ENCODE measurements at regions not wholly inside any gene's neighbourhood (a gene's known extent, or its start where the extent isn't known, plus 50 kb on each side); places are given as distances from the start of the nearest gene placed in this dataset.
"Not testable (repeated sequence)": the region's sequence is repeated elsewhere in the genome, so short reads cannot be mapped to it uniquely, and the experiment has no call there.

- H3K9me3 ChIP-seq (ENCODE audit: low read depth): no peaks in the 10 kb centered on the region
- DNase-seq (ENCODE audit: low read depth in 1 of 2, low spot score in 1 of 2): no peak
- no peak for TF ChIP-seq CTCF (IDR thresholded peaks at IDR 0.05; ENCODE audit: low read depth, low read length)
- H3K4me3 ChIP-seq: no peak overlapping the region
- no peaks in the 10 kb centered on the region for H3K36me3 ChIP-seq
- H3K27ac ChIP-seq: no peak overlapping the region
- H3K4me1 ChIP-seq (ENCODE audit: low read depth): no peaks in the 10 kb centered on the region
- no peaks in the 10 kb centered on the region for H3K27me3 ChIP-seq
These were observed 133.2 kb downstream of the NPIPB5 start for GRCh38 chr16:22643886-22644285.

- Histone ChIP-seq H3K36me3 (no peaks in the 10 kb centered on the region), H3K9me3 (ENCODE audit: low read depth) (no peaks in the 10 kb centered on the region), H3K27ac (no peak overlapping the region), H3K4me1 (ENCODE audit: low read depth) (no peaks in the 10 kb centered on the region), H3K27me3 (no peaks in the 10 kb centered on the region), H3K4me3 (no peak overlapping the region)
- no peak for TF ChIP-seq CTCF (IDR thresholded peaks at IDR 0.05; ENCODE audit: low read depth, low read length)
- no peak for DNase-seq (ENCODE audit: low read depth in 1 of 2, low spot score in 1 of 2)
These were observed 135.2 kb downstream of the NPIPB5 start for GRCh38 chr16:22645868-22646267.

GRCh38 chr16:22646948-22647556, 136.4 kb downstream of the NPIPB5 start:
- Histone ChIP-seq H3K36me3 (no peaks in the 10 kb centered on the region), H3K9me3 (ENCODE audit: low read depth) (no peaks in the 10 kb centered on the region)
- DNase-seq (ENCODE audit: low read depth in 1 of 2, low spot score in 1 of 2): no peak

GRCh38 chr16:22648141-22648540, 137.4 kb downstream of the NPIPB5 start:
- H3K36me3 ChIP-seq: no peaks in the 10 kb centered on the region
- no peaks in the 10 kb centered on the region for H3K9me3 ChIP-seq (ENCODE audit: low read depth)
- H3K27ac ChIP-seq: no peak overlapping the region
- no peaks in the 10 kb centered on the region for H3K4me1 ChIP-seq (ENCODE audit: low read depth)
- no peak for TF ChIP-seq CTCF (IDR thresholded peaks at IDR 0.05; ENCODE audit: low read depth, low read length)
- no peaks in the 10 kb centered on the region for H3K27me3 ChIP-seq
- DNase-seq (ENCODE audit: low read depth in 1 of 2, low spot score in 1 of 2): no peak
- no peak overlapping the region for H3K4me3 ChIP-seq

More at GRCh38 chr16:22646948-22647556, 136.4 kb downstream of the NPIPB5 start:
- H3K4me1 ChIP-seq (ENCODE audit: low read depth): no peaks in the 10 kb centered on the region
- no peak for TF ChIP-seq CTCF (IDR thresholded peaks at IDR 0.05; ENCODE audit: low read depth, low read length)
- H3K4me3 ChIP-seq: no peak overlapping the region
- H3K27ac ChIP-seq: no peak overlapping the region
- H3K27me3 ChIP-seq: no peaks in the 10 kb centered on the region

- H3K4me3 ChIP-seq: no peak overlapping the region
- H3K9me3 ChIP-seq (ENCODE audit: low read depth): no peaks in the 10 kb centered on the region
- no peaks in the 10 kb centered on the region for H3K36me3 ChIP-seq
- H3K4me1 ChIP-seq (ENCODE audit: low read depth): no peaks in the 10 kb centered on the region
- no peak for DNase-seq (ENCODE audit: low read depth in 1 of 2, low spot score in 1 of 2)
- TF ChIP-seq CTCF (IDR thresholded peaks at IDR 0.05; ENCODE audit: low read depth, low read length): no peak
- no peaks in the 10 kb centered on the region for H3K27me3 ChIP-seq
- H3K27ac ChIP-seq: no peak overlapping the region
These were observed 138.2 kb downstream of the NPIPB5 start for GRCh38 chr16:22648941-22649340.

- H3K27me3 ChIP-seq; H3K4me3 ChIP-seq; DNase-seq (ENCODE audit: low read depth in 1 of 2, low spot score in 1 of 2); H3K9me3 ChIP-seq (ENCODE audit: low read depth); H3K4me1 ChIP-seq (ENCODE audit: low read depth); H3K27ac ChIP-seq; H3K36me3 ChIP-seq: not testable (repeated sequence)
These were observed 140.6 kb downstream of the NPIPB5 start for GRCh38 chr16:22651111-22651817.

Data from cardiac muscle cell (in vitro differentiated cells and primary cell).